SK-N-SH (cell line): ENCODE measurements at regions not wholly inside any gene's neighbourhood (a gene's known extent, or its start where the extent isn't known, plus 50 kb on each side); places are given as distances from the start of the nearest gene placed in this dataset.

ENCODE experiments used
- EP300 ChIP-seq, 2 experiments: IDR thresholded peaks; 2 replicates each; pipeline versions ENCODE4 v1.4.0 to v1.6.1; 2012; ENCODE audit warnings: borderline replicate concordance in 1 of 2, low read depth in 1 of 2, low read length in 1 of 2
- EZH2phosphoT487 ChIP-seq: fragments of 200-600 bp; sonication (generic); IDR thresholded peaks from 2 replicates; pipeline ENCODE4 v1.6.1; 2017; ENCODE audit warnings: low read depth, mixed run types, mild to moderate bottlenecking, antibody characterized with exemption, moderate library complexity, borderline replicate concordance
- FOSL2 ChIP-seq: IDR thresholded peaks from 2 replicates; pipeline ENCODE4 v1.4.0; 2012; ENCODE audit warnings: low read depth, mild to moderate bottlenecking, moderate library complexity, borderline replicate concordance
- JUND ChIP-seq: IDR thresholded peaks from 2 replicates; pipeline ENCODE4 v1.4.0; 2012
- NFIC ChIP-seq: IDR thresholded peaks from 2 replicates; pipeline ENCODE4 v1.4.0; 2012; ENCODE audit warnings: borderline replicate concordance
- POLR2AphosphoS5 ChIP-seq: IDR thresholded peaks from 2 replicates; pipeline ENCODE4 v1.6.1; 2012; ENCODE audit warnings: low read depth, low read length
- RAD21 ChIP-seq: IDR thresholded peaks from 2 replicates; pipeline ENCODE4 v1.6.1; 2012; ENCODE audit warnings: mild to moderate bottlenecking, low read length
- RFX5 ChIP-seq: IDR thresholded peaks from 2 replicates; pipeline ENCODE4 v1.6.1; 2012; ENCODE audit warnings: mild to moderate bottlenecking, improper control_type of control experiment, low read length
- TAF1 ChIP-seq: IDR thresholded peaks from 2 replicates; pipeline ENCODE4 v1.6.1; 2012; ENCODE audit warnings: low read depth, mild to moderate bottlenecking, low read length, moderate library complexity, borderline replicate concordance
- TEAD4 ChIP-seq: IDR thresholded peaks from 2 replicates; pipeline ENCODE4 v1.4.0; 2012; ENCODE audit warnings: mild to moderate bottlenecking, borderline replicate concordance; ENCODE audit not compliant: insufficient read depth
- YY1 ChIP-seq: IDR thresholded peaks from 2 replicates; pipeline ENCODE4 v1.4.0; 2012; ENCODE audit warnings: low read depth, mild to moderate bottlenecking
- TF ChIP-seq, protein P1 (sequence below): fragments of 150-350 bp; IDR thresholded peaks from 2 replicates; pipeline ENCODE4 v1.6.1; 2017; ENCODE audit warnings: antibody characterized with exemption, low read length, low read depth, borderline replicate concordance
- TF ChIP-seq, protein P2 (sequence below): fragments of 200-600 bp; sonication (generic); IDR thresholded peaks from 2 replicates; pipeline ENCODE4 v1.6.1; 2017; ENCODE audit warnings: antibody characterized with exemption, mild to moderate bottlenecking, moderate library complexity
- TF ChIP-seq, protein P3 (sequence below): IDR thresholded peaks from 2 replicates; pipeline ENCODE4 v1.4.0; 2012; ENCODE audit warnings: low read depth

DNA sequence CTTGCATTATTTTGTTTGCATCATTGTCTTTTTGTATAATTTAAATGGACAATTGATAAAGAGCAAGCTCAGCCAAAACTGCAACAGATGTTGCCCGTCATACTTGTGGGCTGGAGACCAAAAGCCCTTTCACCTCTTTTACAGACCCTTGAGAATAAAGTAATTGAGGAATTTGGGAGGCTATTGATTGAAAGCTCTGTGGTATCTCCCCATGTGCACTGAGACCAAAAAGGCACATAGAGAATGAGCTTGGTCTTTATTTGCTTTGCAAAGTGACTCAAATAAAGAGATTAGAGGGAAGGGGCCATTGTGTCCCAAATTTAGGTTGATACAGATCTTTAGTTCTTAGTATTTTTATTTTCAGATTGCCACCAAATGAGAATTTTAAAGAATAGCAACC lies 617.6 kb downstream of the TRHDE start:
- TF ChIP-seq, protein P1, sequence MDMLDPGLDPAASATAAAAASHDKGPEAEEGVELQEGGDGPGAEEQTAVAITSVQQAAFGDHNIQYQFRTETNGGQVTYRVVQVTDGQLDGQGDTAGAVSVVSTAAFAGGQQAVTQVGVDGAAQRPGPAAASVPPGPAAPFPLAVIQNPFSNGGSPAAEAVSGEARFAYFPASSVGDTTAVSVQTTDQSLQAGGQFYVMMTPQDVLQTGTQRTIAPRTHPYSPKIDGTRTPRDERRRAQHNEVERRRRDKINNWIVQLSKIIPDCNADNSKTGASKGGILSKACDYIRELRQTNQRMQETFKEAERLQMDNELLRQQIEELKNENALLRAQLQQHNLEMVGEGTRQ = no peak
- TF ChIP-seq, protein P2, sequence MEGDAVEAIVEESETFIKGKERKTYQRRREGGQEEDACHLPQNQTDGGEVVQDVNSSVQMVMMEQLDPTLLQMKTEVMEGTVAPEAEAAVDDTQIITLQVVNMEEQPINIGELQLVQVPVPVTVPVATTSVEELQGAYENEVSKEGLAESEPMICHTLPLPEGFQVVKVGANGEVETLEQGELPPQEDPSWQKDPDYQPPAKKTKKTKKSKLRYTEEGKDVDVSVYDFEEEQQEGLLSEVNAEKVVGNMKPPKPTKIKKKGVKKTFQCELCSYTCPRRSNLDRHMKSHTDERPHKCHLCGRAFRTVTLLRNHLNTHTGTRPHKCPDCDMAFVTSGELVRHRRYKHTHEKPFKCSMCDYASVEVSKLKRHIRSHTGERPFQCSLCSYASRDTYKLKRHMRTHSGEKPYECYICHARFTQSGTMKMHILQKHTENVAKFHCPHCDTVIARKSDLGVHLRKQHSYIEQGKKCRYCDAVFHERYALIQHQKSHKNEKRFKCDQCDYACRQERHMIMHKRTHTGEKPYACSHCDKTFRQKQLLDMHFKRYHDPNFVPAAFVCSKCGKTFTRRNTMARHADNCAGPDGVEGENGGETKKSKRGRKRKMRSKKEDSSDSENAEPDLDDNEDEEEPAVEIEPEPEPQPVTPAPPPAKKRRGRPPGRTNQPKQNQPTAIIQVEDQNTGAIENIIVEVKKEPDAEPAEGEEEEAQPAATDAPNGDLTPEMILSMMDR = no peak
- TF ChIP-seq RAD21 (no peak), EP300 (IDR thresholded peaks at IDR 0.05; ENCODE audit: borderline replicate concordance in 1 of 2, low read depth in 1 of 2, low read length in 1 of 2) (no peak), TAF1 (no peak), EZH2phosphoT487 (no peak), JUND (no peak), POLR2AphosphoS5 (no peak), RFX5 (no peak), FOSL2 (no peak), TEAD4 (no peak), NFIC (no peak), YY1 (no peak)
- TF ChIP-seq, protein P3, sequence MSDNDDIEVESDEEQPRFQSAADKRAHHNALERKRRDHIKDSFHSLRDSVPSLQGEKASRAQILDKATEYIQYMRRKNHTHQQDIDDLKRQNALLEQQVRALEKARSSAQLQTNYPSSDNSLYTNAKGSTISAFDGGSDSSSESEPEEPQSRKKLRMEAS = no peak
